Liver (tissue), 8 donors: ENCODE measurements at regions not wholly inside any gene's neighbourhood (a gene's known extent, or its start where the extent isn't known, plus 50 kb on each side); places are given as distances from the start of the nearest gene placed in this dataset.

Experiments used
- DNase-seq: peaks from one replicate; pipeline ENCODE4 v3.0.0-alpha.2; 2017; ENCODE audit warnings: low spot score
- H3K27ac ChIP-seq, 2 donors: one replicate each; pipeline ENCODE4 v1.7.0; 2013; ENCODE audit warnings: inconsistent platforms in 2 of 2, low read length in 2 of 2, control low read depth in 1 of 2, low read depth in 1 of 2, mild to moderate bottlenecking in 1 of 2
- H3K27me3 ChIP-seq, 4 donors: one replicate each; pipeline versions ENCODE4 v1.6.1 to v1.7.0; 2013; ENCODE audit warnings: low read length in 3 of 4, inconsistent platforms in 1 of 4, mild to moderate bottlenecking in 1 of 4, moderate library complexity in 1 of 4; ENCODE audit not compliant: control insufficient read depth in 4 of 4, insufficient read depth in 4 of 4
- H3K36me3 ChIP-seq, 4 donors: one replicate each; pipeline versions ENCODE4 v1.6.1 to v1.7.0; 2013; ENCODE audit warnings: low read length in 3 of 4, mild to moderate bottlenecking in 3 of 4, low read depth in 1 of 4, moderate library complexity in 1 of 4; ENCODE audit not compliant: control insufficient read depth in 4 of 4, insufficient read depth in 3 of 4
- H3K4me1 ChIP-seq, 4 donors: one replicate each; pipeline versions ENCODE4 v1.6.1 to v1.7.0; 2013; ENCODE audit warnings: low read length in 3 of 4, mild to moderate bottlenecking in 3 of 4, moderate library complexity in 1 of 4; ENCODE audit not compliant: control insufficient read depth in 4 of 4, insufficient read depth in 4 of 4
- H3K4me3 ChIP-seq, 3 donors: one replicate each; pipeline versions ENCODE4 v1.6.1 to v1.7.0; 2013; ENCODE audit warnings: low read length in 3 of 3, control low read depth in 1 of 3, low read depth in 1 of 3, mild to moderate bottlenecking in 1 of 3
- H3K9ac ChIP-seq, 2 donors: one replicate each; pipeline ENCODE4 v1.7.0; 2013; ENCODE audit warnings: low read length in 2 of 2, mild to moderate bottlenecking in 2 of 2, moderate library complexity in 2 of 2, control low read depth in 1 of 2, low read depth in 1 of 2
- H3K9me3 ChIP-seq, 4 donors: one replicate each; pipeline versions ENCODE4 v1.6.1 to v1.7.0; 2013; ENCODE audit warnings: low read length in 3 of 4; ENCODE audit not compliant: control insufficient read depth in 4 of 4
- ATF3 ChIP-seq: IDR thresholded peaks from 2 replicates; pipeline ENCODE4 v1.6.1; 2016; ENCODE audit warnings: antibody characterized with exemption
- CTCF ChIP-seq: fragments of 150-350 bp; IDR thresholded peaks from 2 replicates; pipeline ENCODE4 v1.5.1; 2017; ENCODE audit warnings: improper control_type of control experiment, low read depth, low read length; ENCODE audit not compliant: missing input control
- EGR1 ChIP-seq, 2 donors: IDR thresholded peaks; 2 replicates each; pipeline ENCODE4 v1.6.1; 2016 to 2018; ENCODE audit warnings: antibody characterized with exemption in 2 of 2, low read depth in 2 of 2
- FOXA1 ChIP-seq: IDR thresholded peaks from 2 replicates; pipeline ENCODE4 v1.6.1; 2016; ENCODE audit warnings: antibody characterized with exemption
- FOXA2 ChIP-seq: IDR thresholded peaks from 2 replicates; pipeline ENCODE4 v1.6.1; 2016; ENCODE audit warnings: antibody characterized with exemption
- GABPA ChIP-seq, 2 donors: IDR thresholded peaks in 1 of 2; conservative IDR thresholded peaks in 1 of 2; 2 replicates each; pipeline ENCODE4 v1.6.1; 2016; ENCODE audit warnings: antibody characterized with exemption in 2 of 2, mild to moderate bottlenecking in 1 of 2, moderate library complexity in 1 of 2
- HNF4A ChIP-seq, 2 donors: conservative IDR thresholded peaks; 2 replicates each; pipeline ENCODE4 v1.6.1; 2016; ENCODE audit warnings: antibody characterized with exemption in 2 of 2, mild to moderate bottlenecking in 2 of 2
- HNF4G ChIP-seq: IDR thresholded peaks from 2 replicates; pipeline ENCODE4 v1.6.1; 2016; ENCODE audit warnings: antibody characterized with exemption
- JUND ChIP-seq, 2 donors: IDR thresholded peaks; 2 replicates each; pipeline ENCODE4 v1.6.1; 2016; ENCODE audit warnings: antibody characterized with exemption in 2 of 2
- MAX ChIP-seq: IDR thresholded peaks from 2 replicates; pipeline ENCODE4 v1.6.1; 2016; ENCODE audit warnings: antibody characterized with exemption
- NR2F2 ChIP-seq: IDR thresholded peaks from 2 replicates; pipeline ENCODE4 v1.6.1; 2016; ENCODE audit warnings: antibody characterized with exemption
- RAD21 ChIP-seq, 2 donors: IDR thresholded peaks; 2 replicates each; pipeline ENCODE4 v1.6.1; 2016; ENCODE audit warnings: antibody characterized with exemption in 2 of 2, mild to moderate bottlenecking in 2 of 2
- REST ChIP-seq: IDR thresholded peaks from 2 replicates; pipeline ENCODE4 v1.6.1; 2016; ENCODE audit warnings: antibody characterized with exemption, mild to moderate bottlenecking
- RXRA ChIP-seq, 2 donors: IDR thresholded peaks; 2 replicates each; pipeline ENCODE4 v1.6.1; 2017 to 2018; ENCODE audit warnings: antibody characterized with exemption in 2 of 2, mild to moderate bottlenecking in 1 of 2
- SP1 ChIP-seq: IDR thresholded peaks from 2 replicates; pipeline ENCODE4 v1.6.1; 2018; ENCODE audit warnings: antibody characterized with exemption, mild to moderate bottlenecking
- TAF1 ChIP-seq: conservative IDR thresholded peaks from 2 replicates; pipeline ENCODE4 v1.6.1; 2016; ENCODE audit warnings: antibody characterized with exemption, mild to moderate bottlenecking
- YY1 ChIP-seq: IDR thresholded peaks from 2 replicates; pipeline ENCODE4 v1.6.1; 2016; ENCODE audit warnings: antibody characterized with exemption, mild to moderate bottlenecking
- ZBTB33 ChIP-seq: IDR thresholded peaks from 2 replicates; pipeline ENCODE4 v1.6.1; 2016; ENCODE audit warnings: antibody characterized with exemption
- WGBS: extraction: QIAGEN DNeasy Blood & Tissue Kit; methylation state at CpG from one replicate; pipeline ENCODE4 v1.1.7; 2013; 5-methylcytosine and 5-hydroxymethylcytosine counted together
- donor health status: healthy.
- donor health status: healthy.
- donor health status: healthy.
- donor health status: healthy.
- donor health status: healthy.

GRCh38 chr5:8383616-8384015, 514.7 kb downstream of the MTRR start:
- Histone ChIP-seq H3K4me1 (no peaks in the 10 kb centered on the region), H3K4me3 (no peak overlapping the region), H3K9me3 (no peaks in the 10 kb centered on the region), H3K9ac (no peak overlapping the region), H3K27me3 (no peaks in the 10 kb centered on the region), H3K27ac (no peak overlapping the region), H3K36me3 (no peaks in the 10 kb centered on the region)
- no peak for DNase-seq
- TF ChIP-seq YY1 (no peak), JUND (IDR thresholded peaks at IDR 0.05) (no peak), EGR1 (IDR thresholded peaks at IDR 0.05; ENCODE audit: low read depth in 2 of 2) (no peak), RXRA (IDR thresholded peaks at IDR 0.05) (no peak), TAF1 (no peak), HNF4A (conservative IDR thresholded peaks at IDR 0.05) (no peak), HNF4G (no peak), CTCF (no peak), ZBTB33 (no peak), MAX (no peak), REST (no peak), FOXA1 (no peak), FOXA2 (no peak)
- 66% methylated on average over 1 of the region's 1 CpG for WGBS

- 64% methylated on average over 2 of the region's 2 CpGs for WGBS
- Histone ChIP-seq H3K4me3 (no peak overlapping the region), H3K27me3 (no peaks in the 10 kb centered on the region), H3K4me1 (no peaks in the 10 kb centered on the region), H3K9me3 (no peaks in the 10 kb centered on the region), H3K27ac (no peak overlapping the region), H3K36me3 (no peaks in the 10 kb centered on the region), H3K9ac (no peak overlapping the region)
- DNase-seq = no peak
- TF ChIP-seq NR2F2 = no peak
- TF ChIP-seq CTCF = no peak
- no peak for TF ChIP-seq RAD21 (IDR thresholded peaks at IDR 0.05)
- no peak for TF ChIP-seq REST
- TF ChIP-seq FOXA2 = no peak
- TF ChIP-seq GABPA (IDR thresholded peaks at IDR 0.05 in 1 of 2, conservative IDR thresholded peaks at IDR 0.05 in 1 of 2) = no peak
- no peak for TF ChIP-seq SP1
- TF ChIP-seq TAF1 = no peak
- no peak for TF ChIP-seq ATF3
- no peak for TF ChIP-seq HNF4A (conservative IDR thresholded peaks at IDR 0.05)
- no peak for TF ChIP-seq YY1
- no peak for TF ChIP-seq RXRA (IDR thresholded peaks at IDR 0.05)
- TF ChIP-seq EGR1 (IDR thresholded peaks at IDR 0.05; ENCODE audit: low read depth in 2 of 2) = no peak
Measured at GRCh38 chr5:8386719-8387288, 517.9 kb downstream of the MTRR start.
